Gastroesophageal sphincter (tissue), 4 donors: ENCODE measurements at regions not wholly inside any gene's neighbourhood (a gene's known extent, or its start where the extent isn't known, plus 50 kb on each side); places are given as distances from the start of the nearest gene placed in this dataset.

Source experiments
- ATAC-seq: fragments of 150-250 bp; one replicate; pipeline ENCODE4 v1.9.1; 2016; ENCODE audit warnings: mild to moderate bottlenecking, moderate library complexity
- H3K27ac ChIP-seq, 4 donors: fragments of 200-600 bp; sonication (generic) in 3 of 4; 1 replicate in 3 of 4; 2 replicates in 1 of 4; pipeline ENCODE4 v1.5.1; 2016 to 2019
- H3K27me3 ChIP-seq: fragments of 200-600 bp; sonication (generic); one replicate; pipeline ENCODE4 v1.5.1; 2019
- H3K36me3 ChIP-seq, 2 donors: fragments of 200-600 bp; sonication (generic); one replicate each; pipeline ENCODE4 v1.5.1; 2019; ENCODE audit warnings: control low read depth in 1 of 2
- H3K4me1 ChIP-seq, 3 donors: fragments of 200-600 bp; sonication (generic); 1 replicate in 2 of 3; 2 replicates in 1 of 3; pipeline ENCODE4 v1.5.1; 2016 to 2019; ENCODE audit warnings: control low read depth in 2 of 3
- H3K4me3 ChIP-seq, 2 donors: fragments of 200-600 bp; sonication (generic); one replicate each; pipeline ENCODE4 v1.5.1; 2019; ENCODE audit warnings: mild to moderate bottlenecking in 1 of 2, moderate library complexity in 1 of 2
- H3K9me3 ChIP-seq, 3 donors: fragments of 200-600 bp; sonication (generic); one replicate each; pipeline ENCODE4 v1.5.1; 2017 to 2019; ENCODE audit warnings: control low read depth in 2 of 3
- CTCF ChIP-seq, 4 experiments: fragments of 200-600 bp in 2 of 4; fragments of 450-650 bp in 2 of 4; sonication (generic) in 1 of 4; IDR thresholded peaks; one replicate each; pipeline ENCODE4 v1.5.1; 2017 to 2019; ENCODE audit warnings: antibody characterized with exemption in 4 of 4, mild to moderate bottlenecking in 2 of 4, moderate library complexity in 2 of 4
- EP300 ChIP-seq: sonication (generic); formaldehyde crosslinking; IDR thresholded peaks from one replicate; pipeline ENCODE4 v1.6.1; 2017; ENCODE audit warnings: antibody characterized with exemption, mild to moderate bottlenecking
- POLR2A ChIP-seq, 2 donors: fragments of 450-650 bp; IDR thresholded peaks; one replicate each; pipeline ENCODE4 v1.6.1; 2017; ENCODE audit warnings: antibody characterized with exemption in 2 of 2, mild to moderate bottlenecking in 2 of 2, moderate library complexity in 1 of 2
- POLR2AphosphoS5 ChIP-seq: sonication (generic); formaldehyde crosslinking; IDR thresholded peaks from one replicate; pipeline ENCODE4 v1.6.1; 2017; ENCODE audit warnings: antibody characterized with exemption
- WGBS, 2 donors: methylation state at CpG; one replicate each; pipeline ENCODE4 v1.1.5; 2018; ENCODE audit warnings: low coverage in 1 of 2; 5-methylcytosine and 5-hydroxymethylcytosine counted together

- Histone ChIP-seq H3K27ac (no peak overlapping the region), H3K4me1 (no peaks in the 10 kb centered on the region), H3K4me3 (no peak overlapping the region), H3K9me3 (no peaks in the 10 kb centered on the region), H3K36me3 (no peaks in the 10 kb centered on the region), H3K27me3 (peaks cover 9% of the 10 kb centered on the region)
- WGBS, 2 donors: 81 to 83% methylated on average over 2 of the region's 2 CpGs
- no peak for ATAC-seq
- TF ChIP-seq CTCF (IDR thresholded peaks at IDR 0.05): no peak
Observed at GRCh38 chr19:28706693-28707092, 506.3 kb downstream of the UQCRFS1 start.

- no peak for ATAC-seq
- no peak for TF ChIP-seq POLR2A (IDR thresholded peaks at IDR 0.05)
- TF ChIP-seq CTCF (IDR thresholded peaks at IDR 0.05): peak in 1 of 4 experiments; percentile 13
- WGBS, 2 donors: 38 to 45% methylated on average over 3 of the region's 3 CpGs
- Histone ChIP-seq H3K4me3 (no peak overlapping the region), H3K4me1 (no peaks in the 10 kb centered on the region), H3K9me3 (no peaks in the 10 kb centered on the region), H3K27me3 (peaks cover 9% of the 10 kb centered on the region), H3K36me3 (no peaks in the 10 kb centered on the region), H3K27ac (no peak overlapping the region)
Observed at GRCh38 chr19:28705008-28705407, 507.9 kb downstream of the UQCRFS1 start.

- Histone ChIP-seq H3K36me3 (no peaks in the 10 kb centered on the region), H3K4me3 (no peak overlapping the region), H3K27ac (no peak overlapping the region), H3K9me3 (no peaks in the 10 kb centered on the region), H3K4me1 (no peaks in the 10 kb centered on the region), H3K27me3 (no peaks in the 10 kb centered on the region)
- ATAC-seq: no peak
- no peak for TF ChIP-seq POLR2AphosphoS5
- no peak for TF ChIP-seq POLR2A (IDR thresholded peaks at IDR 0.05)
- no peak for TF ChIP-seq EP300
- TF ChIP-seq CTCF (IDR thresholded peaks at IDR 0.05): no peak
Observed at GRCh38 chr19:28703400-28703956, 509.5 kb downstream of the UQCRFS1 start.

- no peaks in the 10 kb centered on the region for H3K27me3 ChIP-seq
- ATAC-seq: no peak
- H3K9me3 ChIP-seq: no peaks in the 10 kb centered on the region
- no peak for TF ChIP-seq CTCF (IDR thresholded peaks at IDR 0.05)
- no peak for TF ChIP-seq EP300
- no peak for TF ChIP-seq POLR2AphosphoS5
- no peak for TF ChIP-seq POLR2A (IDR thresholded peaks at IDR 0.05)
- no peak overlapping the region for H3K27ac ChIP-seq
- 87% methylated on average over 1 of the region's 1 CpG; no CpG with 5 or more reads in 1 of the 2 donors for WGBS, 2 donors
- no peaks in the 10 kb centered on the region for H3K4me1 ChIP-seq
- no peaks in the 10 kb centered on the region for H3K36me3 ChIP-seq
- H3K4me3 ChIP-seq: no peak overlapping the region
Observed at GRCh38 chr19:28701491-28701890, 511.5 kb downstream of the UQCRFS1 start.

GRCh38 chr19:28700176-28700575 lies 512.8 kb downstream of the UQCRFS1 start:
- Histone ChIP-seq H3K27ac (no peak overlapping the region), H3K27me3 (no peaks in the 10 kb centered on the region), H3K36me3 (no peaks in the 10 kb centered on the region), H3K4me1 (no peaks in the 10 kb centered on the region), H3K9me3 (no peaks in the 10 kb centered on the region), H3K4me3 (no peak overlapping the region)
- 60 to 69% methylated on average over 4 of the region's 4 CpGs for WGBS, 2 donors
- TF ChIP-seq EP300 (no peak), POLR2A (IDR thresholded peaks at IDR 0.05) (no peak), POLR2AphosphoS5 (no peak), CTCF (IDR thresholded peaks at IDR 0.05) (no peak)
- ATAC-seq: no peak
